T-helper 2 cell treated with Interferon-gamma antibody and Interleukin-4, amounts not matched to agents 5 μg/mL and 100 μg/mL, for 36 hours (primary cell): ENCODE measurements at regions not wholly inside any gene's neighbourhood (a gene's known extent, or its start where the extent isn't known, plus 50 kb on each side); places are given as distances from the start of the nearest gene placed in this dataset.
"Not testable (repeated sequence)": the region's sequence is repeated elsewhere in the genome, so short reads cannot be mapped to it uniquely, and the experiment has no call there.

ENCODE experiments used
- DNase-seq: peaks from one replicate; pipeline ENCODE4 v3.0.0; 2021; ENCODE audit warnings: low spot score
- H3K27ac Mint-ChIP-seq: one replicate; pipeline ENCODE4 v1.8.0; 2021; ENCODE audit warnings: mild to moderate bottlenecking, mixed read lengths
- H3K27me3 Mint-ChIP-seq: one replicate; pipeline ENCODE4 v1.8.0; 2021; ENCODE audit warnings: low read depth, mixed read lengths
- H3K36me3 Mint-ChIP-seq: one replicate; pipeline ENCODE4 v1.8.0; 2021; ENCODE audit warnings: low read depth, mixed read lengths
- H3K4me1 Mint-ChIP-seq: one replicate; pipeline ENCODE4 v1.8.0; 2021; ENCODE audit warnings: low read depth, mixed read lengths
- H3K4me3 Mint-ChIP-seq: one replicate; pipeline ENCODE4 v1.8.0; 2022; ENCODE audit warnings: mild to moderate bottlenecking, moderate library complexity, mixed read lengths
- H3K9me3 Mint-ChIP-seq: one replicate; pipeline ENCODE4 v1.8.0; 2021; ENCODE audit warnings: mixed read lengths

- Mint-ChIP-seq H3K27me3 (no peaks in the 10 kb centered on the region), H3K27ac (no peak overlapping the region), H3K4me3 (no peak overlapping the region), H3K4me1 (no peaks in the 10 kb centered on the region), H3K9me3 (peaks cover 30% of the 10 kb centered on the region), H3K36me3 (no peaks in the 10 kb centered on the region)
- no peak for DNase-seq
Observed at GRCh38 chr12:127781336-127781735, 485.6 kb upstream of the TMEM132C start.

- no peak for DNase-seq
- no peaks in the 10 kb centered on the region for H3K4me1 Mint-ChIP-seq
- H3K27me3 Mint-ChIP-seq: no peaks in the 10 kb centered on the region
- H3K27ac Mint-ChIP-seq: no peak overlapping the region
- H3K4me3 Mint-ChIP-seq: no peak overlapping the region
- H3K36me3 Mint-ChIP-seq: no peaks in the 10 kb centered on the region
- peaks cover 31% of the 10 kb centered on the region for H3K9me3 Mint-ChIP-seq
Observed at GRCh38 chr12:127785540-127785939, 481.4 kb upstream of the TMEM132C start.

GRCh38 chr12:127785986-127786590 is 480.9 kb upstream of the TMEM132C start:
- Mint-ChIP-seq H3K27me3 (no peaks in the 10 kb centered on the region), H3K27ac (no peak overlapping the region), H3K9me3 (peaks cover 34% of the 10 kb centered on the region), H3K4me3 (no peak overlapping the region), H3K4me1 (no peaks in the 10 kb centered on the region), H3K36me3 (no peaks in the 10 kb centered on the region)
- no peak for DNase-seq

GRCh38 chr12:127787544-127787943 is 479.4 kb upstream of the TMEM132C start:
- Mint-ChIP-seq H3K4me1 (no peaks in the 10 kb centered on the region), H3K9me3 (peaks cover 29% of the 10 kb centered on the region), H3K4me3 (no peak overlapping the region), H3K36me3 (no peaks in the 10 kb centered on the region), H3K27me3 (no peaks in the 10 kb centered on the region), H3K27ac (no peak overlapping the region)
- no peak for DNase-seq

GRCh38 chr12:127790376-127790775 is 476.6 kb upstream of the TMEM132C start:
- Mint-ChIP-seq H3K36me3 (no peaks in the 10 kb centered on the region), H3K4me3 (no peak overlapping the region), H3K27me3 (no peaks in the 10 kb centered on the region), H3K4me1 (no peaks in the 10 kb centered on the region), H3K27ac (no peak overlapping the region), H3K9me3 (peaks cover 20% of the 10 kb centered on the region)
- no peak for DNase-seq

GRCh38 chr12:127791217-127791616 is 475.8 kb upstream of the TMEM132C start:
- H3K9me3 Mint-ChIP-seq: peaks cover 20% of the 10 kb centered on the region
- H3K27ac Mint-ChIP-seq: no peak overlapping the region
- DNase-seq: no peak
- no peaks in the 10 kb centered on the region for H3K36me3 Mint-ChIP-seq
- H3K4me3 Mint-ChIP-seq: no peak overlapping the region
- no peaks in the 10 kb centered on the region for H3K27me3 Mint-ChIP-seq
- no peaks in the 10 kb centered on the region for H3K4me1 Mint-ChIP-seq

- no peaks in the 10 kb centered on the region for H3K27me3 Mint-ChIP-seq
- H3K4me3 Mint-ChIP-seq: no peak overlapping the region
- H3K9me3 Mint-ChIP-seq: peaks cover 8% of the 10 kb centered on the region
Observed at GRCh38 chr12:127797918-127798317, 469.1 kb upstream of the TMEM132C start.

GRCh38 chr12:127802271-127802670 is 464.7 kb upstream of the TMEM132C start:
- Mint-ChIP-seq H3K9me3 (peaks cover 13% of the 10 kb centered on the region), H3K4me3 (no peak overlapping the region), H3K27me3 (no peaks in the 10 kb centered on the region), H3K4me1 (no peaks in the 10 kb centered on the region), H3K27ac (no peak overlapping the region), H3K36me3 (no peaks in the 10 kb centered on the region)
- no peak for DNase-seq

More at GRCh38 chr12:127797918-127798317, 469.1 kb upstream of the TMEM132C start:
- H3K4me1 Mint-ChIP-seq: no peaks in the 10 kb centered on the region
- H3K27ac Mint-ChIP-seq: no peak overlapping the region
- no peak for DNase-seq
- no peaks in the 10 kb centered on the region for H3K36me3 Mint-ChIP-seq

- H3K4me1 Mint-ChIP-seq: no peaks in the 10 kb centered on the region
- no peak overlapping the region for H3K4me3 Mint-ChIP-seq
- H3K27me3 Mint-ChIP-seq: no peaks in the 10 kb centered on the region
- no peak overlapping the region for H3K27ac Mint-ChIP-seq
- no peak for DNase-seq
- H3K9me3 Mint-ChIP-seq: peaks cover 13% of the 10 kb centered on the region
- H3K36me3 Mint-ChIP-seq: no peaks in the 10 kb centered on the region
Observed at GRCh38 chr12:127803545-127803944, 463.4 kb upstream of the TMEM132C start.

- DNase-seq: no peak
- H3K9me3 Mint-ChIP-seq: peaks cover 10% of the 10 kb centered on the region
Observed at GRCh38 chr12:127809275-127809674, 457.7 kb upstream of the TMEM132C start.

GRCh38 chr12:127810041-127810440 is 456.9 kb upstream of the TMEM132C start:
- no peaks in the 10 kb centered on the region for H3K27me3 Mint-ChIP-seq
- no peaks in the 10 kb centered on the region for H3K36me3 Mint-ChIP-seq
- no peak overlapping the region for H3K4me3 Mint-ChIP-seq
- H3K27ac Mint-ChIP-seq: no peak overlapping the region
- no peaks in the 10 kb centered on the region for H3K4me1 Mint-ChIP-seq
- DNase-seq: no peak
- H3K9me3 Mint-ChIP-seq: peaks cover 17% of the 10 kb centered on the region

More at GRCh38 chr12:127809275-127809674, 457.7 kb upstream of the TMEM132C start:
- Mint-ChIP-seq H3K4me1 (no peaks in the 10 kb centered on the region), H3K27ac (no peak overlapping the region), H3K4me3 (no peak overlapping the region), H3K36me3 (no peaks in the 10 kb centered on the region), H3K27me3 (no peaks in the 10 kb centered on the region)

- H3K4me3 Mint-ChIP-seq, H3K27ac Mint-ChIP-seq, DNase-seq, H3K4me1 Mint-ChIP-seq, H3K36me3 Mint-ChIP-seq, H3K27me3 Mint-ChIP-seq: not testable (repeated sequence)
- peaks cover 18% of the 10 kb centered on the region for H3K9me3 Mint-ChIP-seq
Observed at GRCh38 chr12:127810459-127810858, 456.5 kb upstream of the TMEM132C start.

- Mint-ChIP-seq H3K27me3 (no peaks in the 10 kb centered on the region), H3K4me3 (no peak overlapping the region), H3K27ac (no peak overlapping the region), H3K4me1 (no peaks in the 10 kb centered on the region), H3K9me3 (peaks cover 18% of the 10 kb centered on the region), H3K36me3 (no peaks in the 10 kb centered on the region)
- no peak for DNase-seq
Observed at GRCh38 chr12:127811988-127812387, 455.0 kb upstream of the TMEM132C start.

- no peak overlapping the region for H3K27ac Mint-ChIP-seq
- peaks cover 18% of the 10 kb centered on the region for H3K9me3 Mint-ChIP-seq
- no peak overlapping the region for H3K4me3 Mint-ChIP-seq
- no peaks in the 10 kb centered on the region for H3K36me3 Mint-ChIP-seq
- no peak for DNase-seq
- no peaks in the 10 kb centered on the region for H3K27me3 Mint-ChIP-seq
- no peaks in the 10 kb centered on the region for H3K4me1 Mint-ChIP-seq
Observed at GRCh38 chr12:127813147-127813546, 453.8 kb upstream of the TMEM132C start.

GRCh38 chr12:127819056-127819455 is 447.9 kb upstream of the TMEM132C start:
- DNase-seq: no peak
- Mint-ChIP-seq H3K36me3 (no peaks in the 10 kb centered on the region), H3K27ac (no peak overlapping the region)

More at GRCh38 chr12:127819056-127819455, 447.9 kb upstream of the TMEM132C start:
- Mint-ChIP-seq H3K27me3 (no peaks in the 10 kb centered on the region), H3K4me1 (no peaks in the 10 kb centered on the region), H3K9me3 (peaks cover 23% of the 10 kb centered on the region), H3K4me3 (no peak overlapping the region)
